HepG2 (cell line): ENCODE measurements at regions not wholly inside any gene's neighbourhood (a gene's known extent, or its start where the extent isn't known, plus 50 kb on each side); places are given as distances from the start of the nearest gene placed in this dataset.

Experiments
- BRCA1 ChIP-seq: sonication (generic); formaldehyde crosslinking; IDR thresholded peaks from 2 replicates; pipeline ENCODE4 v1.4.0; 2020; ENCODE audit warnings: missing genetic modification reagents
- CENPX ChIP-seq: sonication (generic); formaldehyde crosslinking; IDR thresholded peaks from 2 replicates; pipeline ENCODE4 v1.9.0; 2021; ENCODE audit warnings: mild to moderate bottlenecking, missing genetic modification reagents, moderate library complexity
- CREB3 ChIP-seq: sonication (generic); formaldehyde crosslinking; IDR thresholded peaks from 2 replicates; pipeline ENCODE4 v1.5.0; 2020; ENCODE audit warnings: missing genetic modification reagents
- GMEB1 ChIP-seq: sonication (generic); formaldehyde crosslinking; IDR thresholded peaks from 2 replicates; pipeline ENCODE4 v1.5.1; 2020; ENCODE audit warnings: missing genetic modification reagents, mild to moderate bottlenecking, borderline replicate concordance
- TERF1 ChIP-seq: sonication (generic); formaldehyde crosslinking; IDR thresholded peaks from 2 replicates; pipeline ENCODE4 v1.8.0; 2022; ENCODE audit warnings: mild to moderate bottlenecking, missing genetic modification reagents, moderate library complexity
- ZNF101 ChIP-seq: sonication (generic); formaldehyde crosslinking; IDR thresholded peaks from 2 replicates; pipeline ENCODE4 v1.4.0; 2020; ENCODE audit warnings: mild to moderate bottlenecking, low read depth, missing genetic modification reagents, borderline replicate concordance
- ZNF136 ChIP-seq: sonication (generic); formaldehyde crosslinking; IDR thresholded peaks from 2 replicates; pipeline ENCODE4 v1.8.1; 2022; ENCODE audit warnings: low read depth, mild to moderate bottlenecking, moderate library complexity, missing genetic modification reagents
- ZNF549 ChIP-seq: sonication (generic); formaldehyde crosslinking; IDR thresholded peaks from 2 replicates; pipeline ENCODE4 v1.5.0; 2020; ENCODE audit warnings: missing genetic modification reagents
- ZNF646 ChIP-seq: sonication (generic); formaldehyde crosslinking; IDR thresholded peaks from 2 replicates; pipeline ENCODE4 v1.9.0; 2021; ENCODE audit warnings: mild to moderate bottlenecking, missing genetic modification reagents
- ZSCAN30 ChIP-seq: sonication (generic); formaldehyde crosslinking; IDR thresholded peaks from 2 replicates; pipeline ENCODE4 v1.5.0; 2020; ENCODE audit warnings: mild to moderate bottlenecking, missing genetic modification reagents

- no peak for TF ChIP-seq CENPX
- no peak for TF ChIP-seq ZNF549 (CRISPR knock-in tag)
- TF ChIP-seq CREB3 (CRISPR knock-in tag), result no peak
- no peak for TF ChIP-seq ZSCAN30 (CRISPR knock-in tag)
- no peak for TF ChIP-seq ZNF646 (CRISPR knock-in tag)
- TF ChIP-seq ZNF101 (CRISPR knock-in tag), result no peak
- no peak for TF ChIP-seq GMEB1 (CRISPR knock-in tag)
- TF ChIP-seq TERF1 (CRISPR knock-in tag), result no peak
- TF ChIP-seq ZNF136, result no peak
- no peak for TF ChIP-seq BRCA1 (CRISPR knock-in tag)
These were observed 216.7 kb upstream of the TMTC1 start (continued) for GRCh38 chr12:30000401-30000800.
